ENCODE measurements at regions not wholly inside any gene's neighbourhood (a gene's known extent, or its start where the extent isn't known, plus 50 kb on each side); places are given as distances from the start of the nearest gene placed in this dataset.

GRCh38 chr5:174664180-174664850, 60.1 kb upstream of the MSX2 start:
- peaks cover 50% of the 10 kb centered on the region for H3K9me3 Mint-ChIP-seq
- DNase-seq = no peak
- H3K4me3 Mint-ChIP-seq = no peak overlapping the region
- peaks cover 2% of the 10 kb centered on the region; the same call in 1 of the 2 replicates for H3K27me3 Mint-ChIP-seq (ENCODE audit: insufficient read depth)
- no peak overlapping the region for H3K27ac Mint-ChIP-seq
- no peaks in the 10 kb centered on the region for H3K36me3 Mint-ChIP-seq (ENCODE audit: low read depth)
- TF ChIP-seq CTCF (IDR thresholded peaks at IDR 0.05) = no peak
- no peaks in the 10 kb centered on the region for H3K4me1 Mint-ChIP-seq (ENCODE audit: low read depth)

GRCh38 chr5:174665347-174665746, 59.0 kb upstream of the MSX2 start:
- H3K27me3 Mint-ChIP-seq (ENCODE audit: insufficient read depth) = no peaks in the 10 kb centered on the region
- H3K4me3 Mint-ChIP-seq = no peak overlapping the region
- no peak overlapping the region for H3K27ac Mint-ChIP-seq
- DNase-seq = no peak
- peaks cover 57% of the 10 kb centered on the region for H3K9me3 Mint-ChIP-seq
- no peak for TF ChIP-seq CTCF (IDR thresholded peaks at IDR 0.05)
- no peaks in the 10 kb centered on the region for H3K4me1 Mint-ChIP-seq (ENCODE audit: low read depth)
- no peaks in the 10 kb centered on the region for H3K36me3 Mint-ChIP-seq (ENCODE audit: low read depth)

- Mint-ChIP-seq H3K9me3 (peaks cover 64% of the 10 kb centered on the region), H3K4me3 (no peak overlapping the region), H3K27me3 (ENCODE audit: insufficient read depth) (no peaks in the 10 kb centered on the region), H3K27ac (no peak overlapping the region), H3K4me1 (ENCODE audit: low read depth) (no peaks in the 10 kb centered on the region), H3K36me3 (ENCODE audit: low read depth) (no peaks in the 10 kb centered on the region)
- TF ChIP-seq CTCF (IDR thresholded peaks at IDR 0.05) = no peak
- no peak for DNase-seq
Observed at GRCh38 chr5:174667526-174667925, 56.9 kb upstream of the MSX2 start.

GRCh38 chr5:174668349-174668748, 56.0 kb upstream of the MSX2 start:
- peaks cover 69% of the 10 kb centered on the region for H3K9me3 Mint-ChIP-seq
- no peak overlapping the region for H3K27ac Mint-ChIP-seq
- no peak for DNase-seq
- no peaks in the 10 kb centered on the region for H3K4me1 Mint-ChIP-seq (ENCODE audit: low read depth)
- no peak overlapping the region for H3K4me3 Mint-ChIP-seq
- H3K36me3 Mint-ChIP-seq (ENCODE audit: low read depth) = no peaks in the 10 kb centered on the region
- no peaks in the 10 kb centered on the region for H3K27me3 Mint-ChIP-seq (ENCODE audit: insufficient read depth)
- no peak for TF ChIP-seq CTCF (IDR thresholded peaks at IDR 0.05)
